ENCODE measurements at regions not wholly inside any gene's neighbourhood (a gene's known extent, or its start where the extent isn't known, plus 50 kb on each side); places are given as distances from the start of the nearest gene placed in this dataset.

DNA sequence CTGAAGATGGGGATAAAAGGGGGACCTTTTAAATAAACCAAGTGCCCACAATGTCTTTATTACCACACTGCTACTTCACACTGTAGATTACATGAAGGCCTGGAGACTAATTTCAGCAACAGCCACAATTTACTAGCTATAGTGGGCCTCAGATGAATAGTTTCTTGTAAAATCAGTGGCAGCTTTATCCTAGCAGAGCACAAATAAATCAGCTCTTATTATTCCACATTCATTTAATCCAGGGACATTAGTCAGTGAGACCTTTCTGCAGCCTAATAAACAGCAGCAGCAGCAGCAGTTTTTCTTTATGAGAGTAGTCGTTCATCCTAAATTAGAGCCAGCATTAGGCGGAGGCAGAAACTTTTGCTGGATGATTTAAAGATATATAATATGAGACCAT, 542.3 kb downstream of the PSAT1 start:
- TF ChIP-seq BHLHE40 (IDR thresholded peaks at IDR 0.05; ENCODE audit: borderline replicate concordance) (no peak), NFRKB (IDR thresholded peaks at IDR 0.05) (no peak), ELF4 (IDR thresholded peaks at IDR 0.05) (no peak), SP1 (IDR thresholded peaks at IDR 0.05) (no peak), SUZ12 (IDR thresholded peaks at IDR 0.05) (no peak), LEF1 (IDR thresholded peaks at IDR 0.05; ENCODE audit: borderline replicate concordance) (no peak), CTBP1 (IDR thresholded peaks at IDR 0.05; ENCODE audit: borderline replicate concordance) (no peak), ZNF384 (IDR thresholded peaks at IDR 0.05) (no peak)
- TF ChIP-seq, protein P1, sequence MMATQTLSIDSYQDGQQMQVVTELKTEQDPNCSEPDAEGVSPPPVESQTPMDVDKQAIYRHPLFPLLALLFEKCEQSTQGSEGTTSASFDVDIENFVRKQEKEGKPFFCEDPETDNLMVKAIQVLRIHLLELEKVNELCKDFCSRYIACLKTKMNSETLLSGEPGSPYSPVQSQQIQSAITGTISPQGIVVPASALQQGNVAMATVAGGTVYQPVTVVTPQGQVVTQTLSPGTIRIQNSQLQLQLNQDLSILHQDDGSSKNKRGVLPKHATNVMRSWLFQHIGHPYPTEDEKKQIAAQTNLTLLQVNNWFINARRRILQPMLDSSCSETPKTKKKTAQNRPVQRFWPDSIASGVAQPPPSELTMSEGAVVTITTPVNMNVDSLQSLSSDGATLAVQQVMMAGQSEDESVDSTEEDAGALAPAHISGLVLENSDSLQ (IDR thresholded peaks at IDR 0.05) = no peak
